ENCODE measurements at regions not wholly inside any gene's neighbourhood (a gene's known extent, or its start where the extent isn't known, plus 50 kb on each side); places are given as distances from the start of the nearest gene placed in this dataset.
"Not testable (repeated sequence)": the region's sequence is repeated elsewhere in the genome, so short reads cannot be mapped to it uniquely, and the experiment has no call there.

DNA sequence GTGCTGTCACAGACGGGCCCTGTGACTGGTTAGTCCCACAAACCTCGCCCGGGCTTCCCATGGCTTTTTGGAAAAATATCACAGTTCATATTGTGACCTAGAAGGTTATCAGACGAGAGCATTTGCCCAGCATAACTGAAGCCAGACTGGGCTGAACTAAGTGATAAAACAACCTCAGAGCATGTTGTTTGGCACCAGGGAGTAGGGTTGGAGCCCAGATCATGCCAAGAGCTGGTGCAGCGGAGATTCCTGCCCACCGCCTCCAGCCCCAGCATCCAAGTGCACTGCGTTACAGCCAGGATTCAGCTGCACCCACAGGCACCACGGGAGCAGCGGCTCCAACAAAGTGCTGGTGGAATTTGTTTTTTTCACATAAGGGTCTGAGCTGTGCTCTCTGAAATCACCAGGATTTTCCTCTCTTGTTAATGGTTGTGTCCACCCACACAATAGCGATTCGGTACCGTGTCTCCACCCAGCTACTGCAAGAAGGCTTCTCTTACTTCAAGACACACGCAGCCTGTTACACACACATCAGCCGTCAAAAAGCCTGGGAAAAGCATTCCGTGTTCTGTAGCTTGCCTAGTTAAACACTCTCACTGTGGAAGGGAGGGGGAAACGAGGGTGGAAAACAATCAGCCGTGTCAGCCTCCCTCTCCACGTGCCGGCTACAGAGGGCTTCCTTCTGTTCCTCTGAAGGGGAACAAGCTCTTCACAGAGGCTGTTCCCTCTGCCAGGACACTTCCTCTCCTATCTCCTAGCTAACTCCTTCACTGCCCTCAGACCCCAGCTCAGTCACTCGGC is 273.8 kb downstream of the C16orf95 start:
- DNase-seq (ENCODE audit: low spot score) (no peak), ATAC-seq (no peak)
- no peaks in the 10 kb centered on the region for H3K4me1 Mint-ChIP-seq (ENCODE audit: low read depth in 2 of 2)
- H3K27me3 Mint-ChIP-seq, result peaks cover 0 to 6% of the 10 kb centered on the region in 2 donors
- H3K27ac Mint-ChIP-seq, result no peak overlapping the region
- no peaks in the 10 kb centered on the region for H3K9me3 Mint-ChIP-seq
- no peak overlapping the region for H3K4me3 Mint-ChIP-seq
- no peaks in the 10 kb centered on the region for H3K36me3 Mint-ChIP-seq

DNA sequence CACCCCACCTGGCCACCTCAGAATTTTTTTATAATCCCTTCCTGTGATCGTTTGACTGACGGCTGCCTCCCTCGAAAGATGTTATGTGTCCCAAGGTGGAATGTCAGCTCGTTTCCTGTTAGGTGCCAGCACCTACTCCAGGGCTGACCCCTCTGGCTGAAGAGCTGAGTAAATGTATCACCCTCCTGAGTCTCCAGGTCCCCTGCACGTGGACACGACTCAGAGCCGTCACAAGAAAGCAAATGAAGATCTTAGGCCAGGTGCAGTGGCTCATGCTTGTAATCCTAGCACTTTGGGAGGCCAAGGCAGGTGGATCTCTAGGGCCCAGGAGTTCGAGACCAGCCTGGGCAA is 273.2 kb downstream of the C16orf95 start:
- Mint-ChIP-seq H3K27ac (no peak overlapping the region), H3K4me1 (ENCODE audit: low read depth in 2 of 2) (no peaks in the 10 kb centered on the region), H3K27me3 (peaks cover 3 to 5% of the 10 kb centered on the region in 2 donors), H3K36me3 (no peaks in the 10 kb centered on the region), H3K9me3 (no peaks in the 10 kb centered on the region), H3K4me3 (no peak overlapping the region)
- ATAC-seq (no peak), DNase-seq (ENCODE audit: low spot score) (no peak)

DNA sequence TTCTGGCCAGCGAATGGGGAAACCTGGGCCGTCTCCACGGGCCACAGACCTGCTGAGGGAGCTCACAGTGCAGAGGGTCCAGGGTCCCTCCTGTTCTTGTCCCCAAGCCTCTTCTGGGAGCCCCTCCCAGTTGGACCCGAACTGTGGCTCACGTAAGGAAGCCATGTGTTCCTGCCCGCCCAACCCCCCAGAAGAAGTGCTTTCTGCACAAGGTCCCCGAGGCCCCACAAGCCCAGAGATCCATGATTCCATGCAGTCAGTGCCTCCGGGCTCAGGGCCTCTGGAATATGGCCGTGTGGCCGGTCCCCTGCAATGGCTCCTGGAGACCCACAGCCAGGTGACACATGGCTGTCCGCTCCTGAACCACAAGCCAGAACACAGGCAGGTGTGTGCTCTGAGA is 272.4 kb downstream of the C16orf95 start:
- no peak overlapping the region for H3K4me3 Mint-ChIP-seq
- no peak overlapping the region for H3K27ac Mint-ChIP-seq
- ATAC-seq (no peak), DNase-seq (ENCODE audit: low spot score) (no peak)
- H3K36me3 Mint-ChIP-seq, result no peaks in the 10 kb centered on the region
- no peaks in the 10 kb centered on the region for H3K4me1 Mint-ChIP-seq (ENCODE audit: low read depth in 2 of 2)
- H3K9me3 Mint-ChIP-seq, result no peaks in the 10 kb centered on the region
- H3K27me3 Mint-ChIP-seq, result peaks cover 8 to 9% of the 10 kb centered on the region in 2 donors

DNA sequence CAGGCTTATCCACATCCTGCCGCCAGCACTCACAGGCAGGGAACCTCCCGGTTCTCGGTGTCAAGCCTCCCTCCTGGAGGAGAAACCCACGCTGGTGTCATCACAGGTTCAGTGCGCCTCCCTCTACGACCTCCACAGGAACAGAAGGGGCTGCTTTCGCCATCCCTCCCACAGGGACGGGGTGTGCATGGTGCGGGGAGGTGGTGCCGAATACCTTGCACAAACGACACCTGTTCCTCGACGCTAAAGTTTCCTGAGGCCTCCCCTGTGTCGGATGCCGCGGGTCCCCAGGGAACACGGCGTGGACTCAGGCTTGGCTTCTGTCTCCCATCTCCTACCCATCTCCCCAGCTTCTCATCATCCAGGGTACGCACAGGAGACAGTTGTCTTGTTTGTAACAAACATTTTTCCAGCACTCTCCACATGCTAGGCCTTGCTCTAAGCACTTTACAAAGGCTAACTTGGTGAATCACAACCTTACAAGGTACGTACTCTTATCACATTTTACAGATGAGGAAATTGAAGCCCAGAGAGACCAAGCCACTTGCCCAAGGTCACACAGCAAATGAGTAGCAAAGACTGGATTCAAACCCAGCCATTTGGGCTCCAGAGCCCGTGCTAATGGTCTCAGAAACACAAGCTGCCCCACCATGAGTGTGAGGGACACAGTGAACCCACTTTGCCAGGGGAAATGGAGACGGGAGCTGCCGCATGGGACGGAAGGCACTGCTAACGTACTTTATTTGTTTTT is 271.6 kb downstream of the C16orf95 start:
- Mint-ChIP-seq H3K27me3 (peaks cover 8 to 9% of the 10 kb centered on the region in 2 donors), H3K4me1 (ENCODE audit: low read depth in 2 of 2) (no peaks in the 10 kb centered on the region), H3K9me3 (no peaks in the 10 kb centered on the region), H3K4me3 (no peak overlapping the region), H3K36me3 (no peaks in the 10 kb centered on the region), H3K27ac (no peak overlapping the region)
- DNase-seq (ENCODE audit: low spot score), result no peak
- no peak for ATAC-seq

DNA sequence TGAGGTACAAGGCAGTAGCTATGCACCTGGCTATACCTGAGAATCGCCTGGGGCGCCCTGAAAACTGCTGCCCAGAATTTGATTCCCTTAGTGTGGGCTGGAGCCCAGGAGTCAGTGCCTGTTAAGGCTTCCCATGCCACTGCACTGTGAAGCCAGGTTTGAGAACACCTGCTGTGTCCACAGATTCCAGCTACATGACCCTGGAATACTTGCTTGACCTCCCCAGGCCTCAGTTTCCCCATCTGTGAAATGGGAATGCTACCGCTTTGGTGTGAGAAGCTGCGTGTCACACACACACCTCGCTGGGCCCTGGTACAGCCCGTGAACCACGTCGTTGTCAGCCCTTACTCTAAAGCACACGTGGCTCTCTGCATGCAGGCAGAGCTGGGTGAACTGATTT is 271.0 kb downstream of the C16orf95 start:
- peaks cover 8 to 9% of the 10 kb centered on the region in 2 donors for H3K27me3 Mint-ChIP-seq
- no peaks in the 10 kb centered on the region for H3K9me3 Mint-ChIP-seq
- no peaks in the 10 kb centered on the region for H3K36me3 Mint-ChIP-seq
- DNase-seq (ENCODE audit: low spot score) (no peak), ATAC-seq (no peak)
- no peaks in the 10 kb centered on the region for H3K4me1 Mint-ChIP-seq (ENCODE audit: low read depth in 2 of 2)
- H3K27ac Mint-ChIP-seq, result no peak overlapping the region
- H3K4me3 Mint-ChIP-seq, result no peak overlapping the region

DNA sequence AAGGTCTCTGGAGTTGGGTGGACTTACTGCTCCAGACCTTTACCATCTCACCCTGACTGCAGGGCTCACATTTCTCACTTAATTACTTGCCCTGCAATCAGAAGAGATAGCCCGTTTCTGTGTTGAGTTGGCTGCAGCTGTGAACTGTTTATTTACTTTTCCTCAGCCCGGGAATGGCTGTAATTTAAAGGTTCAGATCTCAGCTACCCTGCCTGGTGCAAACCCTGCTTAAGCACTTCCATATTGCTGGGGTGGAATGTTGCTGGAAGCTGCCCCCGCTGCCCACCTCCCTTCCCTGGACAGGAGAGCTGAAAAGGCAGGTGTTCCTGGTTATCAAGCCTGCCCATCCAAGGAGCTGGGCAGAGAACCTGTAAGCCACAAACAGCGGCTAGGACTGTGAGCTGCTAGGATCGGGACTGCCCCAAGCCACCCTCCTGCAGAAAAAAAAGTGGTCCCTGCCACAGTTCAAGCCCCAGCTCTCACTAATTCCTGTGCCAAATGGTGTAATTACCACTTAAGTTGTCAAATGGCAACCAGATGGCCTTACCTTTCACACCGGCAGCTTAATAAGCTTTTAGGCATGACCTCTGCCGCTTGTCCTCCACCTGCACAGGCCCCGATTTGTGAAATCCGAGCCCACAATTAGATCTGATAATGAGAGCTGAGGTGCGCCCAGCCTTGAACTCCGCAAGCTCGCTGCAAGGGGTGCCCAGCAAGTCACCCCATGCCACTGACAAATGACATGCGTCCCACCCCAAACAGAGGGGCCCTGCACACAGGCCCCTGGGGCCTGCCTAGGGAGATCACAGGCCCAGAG is 269.8 kb downstream of the C16orf95 start:
- no peak for ATAC-seq
- Mint-ChIP-seq H3K4me1 (ENCODE audit: low read depth in 2 of 2) (no peaks in the 10 kb centered on the region), H3K36me3 (no peaks in the 10 kb centered on the region), H3K9me3 (no peaks in the 10 kb centered on the region), H3K27ac (no peak overlapping the region), H3K27me3 (peaks cover 14 to 18% of the 10 kb centered on the region in 2 donors), H3K4me3 (no peak overlapping the region)
- no peak for DNase-seq (ENCODE audit: low spot score)

DNA sequence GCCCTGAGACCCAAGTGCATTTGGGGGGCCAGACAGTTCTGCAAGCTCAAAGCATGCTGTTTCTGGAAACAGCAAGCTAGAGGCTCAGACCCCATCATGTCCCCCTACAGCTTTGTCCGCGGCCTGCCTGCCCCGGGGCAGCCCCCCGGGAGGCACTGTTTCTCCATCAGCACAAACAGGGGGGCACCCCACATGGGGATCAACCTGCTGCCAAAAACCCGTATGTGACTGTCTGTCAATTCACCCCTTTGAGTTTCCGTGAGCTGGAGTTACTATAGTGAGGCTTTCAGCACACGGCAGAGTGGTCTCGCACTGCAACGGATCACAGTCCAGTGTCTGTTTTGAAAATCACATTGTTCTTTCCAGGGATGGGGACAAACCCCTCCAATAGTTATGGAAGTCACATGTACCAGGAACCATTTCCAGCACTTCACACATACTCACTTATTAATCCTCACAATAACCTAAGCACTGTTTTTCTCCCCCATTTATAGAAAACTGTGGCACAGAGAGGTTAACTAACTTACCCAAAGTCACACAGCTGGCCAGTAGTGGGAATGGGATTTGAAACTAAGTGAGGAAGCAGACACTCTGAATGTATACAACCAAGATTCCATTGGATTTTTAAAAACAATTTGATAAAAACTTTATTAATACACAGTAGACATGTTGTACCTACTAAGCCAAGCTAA is 269.0 kb downstream of the C16orf95 start:
- H3K9me3 Mint-ChIP-seq, result no peaks in the 10 kb centered on the region
- DNase-seq (ENCODE audit: low spot score), result no peak
- peaks cover 13 to 19% of the 10 kb centered on the region in 2 donors for H3K27me3 Mint-ChIP-seq
- H3K4me3 Mint-ChIP-seq, result no peak overlapping the region
- H3K36me3 Mint-ChIP-seq, result no peaks in the 10 kb centered on the region
- no peak for ATAC-seq
- H3K27ac Mint-ChIP-seq, result no peak overlapping the region
- H3K4me1 Mint-ChIP-seq (ENCODE audit: low read depth in 2 of 2), result no peaks in the 10 kb centered on the region

DNA sequence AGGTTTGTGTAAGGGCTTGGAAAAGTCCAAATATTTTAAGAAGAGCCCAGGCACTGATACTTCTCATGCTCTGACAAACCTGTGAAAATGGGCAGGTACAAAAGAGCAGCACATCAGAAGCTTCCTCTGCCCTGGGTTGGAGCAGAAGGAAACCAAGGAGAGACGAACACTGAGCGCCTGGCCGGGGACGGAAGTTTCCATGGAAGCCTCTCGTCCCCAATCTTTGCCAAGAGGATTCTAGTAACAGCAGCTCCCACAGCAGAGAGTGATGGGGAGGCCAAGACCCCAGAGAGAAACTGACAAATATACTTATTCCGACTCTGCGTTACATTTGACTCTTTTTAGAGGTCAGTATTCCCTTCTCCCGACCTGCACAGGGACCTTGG is 268.5 kb downstream of the C16orf95 start:
- no peak overlapping the region for H3K27ac Mint-ChIP-seq
- H3K36me3 Mint-ChIP-seq, result no peaks in the 10 kb centered on the region
- ATAC-seq (no peak), DNase-seq (ENCODE audit: low spot score) (no peak)
- peaks cover 13 to 20% of the 10 kb centered on the region in 2 donors for H3K27me3 Mint-ChIP-seq
- H3K9me3 Mint-ChIP-seq, result no peaks in the 10 kb centered on the region
- no peak overlapping the region for H3K4me3 Mint-ChIP-seq
- no peaks in the 10 kb centered on the region for H3K4me1 Mint-ChIP-seq (ENCODE audit: low read depth in 2 of 2)

DNA sequence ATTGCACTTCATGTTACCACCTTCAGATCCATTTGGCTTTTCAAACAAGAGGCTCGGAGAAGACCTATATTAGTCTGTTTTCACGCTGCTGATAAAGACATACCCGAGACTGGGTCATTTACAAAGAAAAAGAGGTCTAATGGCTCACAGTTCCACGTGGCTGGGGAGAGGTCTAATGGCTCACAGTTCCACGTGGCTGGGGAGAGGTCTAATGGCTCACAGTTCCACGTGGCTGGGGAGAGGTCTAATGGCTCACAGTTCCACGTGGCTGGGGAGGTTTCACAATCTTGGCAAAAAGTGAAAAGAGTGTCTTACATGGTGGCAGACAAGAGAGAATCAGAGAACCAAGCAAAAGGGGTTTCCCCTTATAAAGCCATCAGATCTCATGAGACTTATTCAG is 268.0 kb downstream of the C16orf95 start:
- not testable (repeated sequence) for ATAC-seq; H3K36me3 Mint-ChIP-seq; H3K4me3 Mint-ChIP-seq; DNase-seq (ENCODE audit: low spot score); H3K27ac Mint-ChIP-seq; H3K9me3 Mint-ChIP-seq; H3K4me1 Mint-ChIP-seq (ENCODE audit: low read depth in 2 of 2)
- H3K27me3 Mint-ChIP-seq, result peaks cover 13 to 25% of the 10 kb centered on the region in 2 donors

DNA sequence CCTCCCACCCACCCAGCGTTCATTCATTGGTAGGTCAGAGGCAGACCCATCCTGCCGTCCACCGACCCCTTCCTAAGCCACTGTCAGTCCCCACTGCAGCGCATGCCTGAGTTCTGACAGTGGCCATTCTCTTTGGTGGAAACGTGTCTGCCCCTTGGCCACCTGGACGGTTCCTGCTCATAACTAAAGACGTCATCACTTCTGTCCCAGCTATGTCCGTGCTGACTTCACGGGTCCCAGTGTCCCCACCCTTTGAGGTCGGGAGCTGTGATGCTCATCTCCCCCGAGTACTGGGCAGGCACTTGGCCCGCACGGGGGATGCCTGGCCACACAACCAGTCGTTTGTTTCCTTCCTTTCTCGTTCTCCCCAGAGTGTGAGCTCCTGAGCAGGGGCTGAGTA is 267.1 kb downstream of the C16orf95 start:
- Mint-ChIP-seq H3K4me3 (no peak overlapping the region), H3K27ac (no peak overlapping the region), H3K9me3 (no peaks in the 10 kb centered on the region), H3K36me3 (no peaks in the 10 kb centered on the region), H3K27me3 (peaks cover 16 to 33% of the 10 kb centered on the region in 2 donors), H3K4me1 (ENCODE audit: low read depth in 2 of 2) (no peaks in the 10 kb centered on the region)
- no peak for ATAC-seq
- no peak for DNase-seq (ENCODE audit: low spot score)

DNA sequence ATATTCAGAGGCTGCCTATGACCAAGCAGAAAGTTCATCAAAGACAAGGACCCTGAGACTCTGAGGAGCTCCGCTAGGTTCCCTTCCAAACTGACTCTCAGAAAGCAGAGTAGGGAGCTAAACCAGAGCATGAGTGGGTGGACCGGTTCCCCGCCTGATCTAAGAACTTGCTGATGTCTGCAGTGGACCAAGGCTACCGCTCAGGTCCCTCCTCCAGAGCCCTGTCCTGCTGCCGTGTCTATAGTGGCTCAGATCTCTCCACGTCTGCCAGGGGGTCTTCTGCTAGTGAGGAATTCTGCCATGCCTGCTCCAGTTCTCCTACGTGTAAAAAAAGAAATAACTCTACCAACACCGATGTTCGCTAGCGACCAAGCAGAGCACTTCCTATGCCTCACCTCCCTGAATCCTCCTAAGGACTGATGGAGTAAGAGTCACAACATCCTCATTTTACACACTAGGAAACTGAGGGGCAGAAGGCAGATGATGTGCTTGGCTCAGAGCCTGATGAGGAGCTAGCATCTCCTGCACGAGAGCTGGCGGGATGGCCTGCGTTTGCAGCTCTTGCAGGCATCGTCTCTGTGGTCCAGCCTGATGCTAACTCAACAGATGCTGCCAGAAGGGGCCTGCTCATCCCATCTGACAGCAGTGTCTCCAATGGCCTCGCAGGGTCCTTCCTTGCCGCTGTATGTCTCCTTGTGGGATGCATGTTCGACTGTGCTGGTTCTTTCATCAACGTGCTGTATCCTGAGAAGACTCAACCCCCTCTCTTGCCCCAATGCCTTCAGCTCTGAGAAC is 265.5 kb downstream of the C16orf95 start:
- Mint-ChIP-seq H3K27ac (no peak overlapping the region), H3K27me3 (peaks cover 16 to 33% of the 10 kb centered on the region in 2 donors), H3K9me3 (no peaks in the 10 kb centered on the region), H3K4me1 (ENCODE audit: low read depth in 2 of 2) (no peaks in the 10 kb centered on the region), H3K4me3 (no peak overlapping the region), H3K36me3 (no peaks in the 10 kb centered on the region)
- DNase-seq (ENCODE audit: low spot score) (no peak), ATAC-seq (no peak)

DNA sequence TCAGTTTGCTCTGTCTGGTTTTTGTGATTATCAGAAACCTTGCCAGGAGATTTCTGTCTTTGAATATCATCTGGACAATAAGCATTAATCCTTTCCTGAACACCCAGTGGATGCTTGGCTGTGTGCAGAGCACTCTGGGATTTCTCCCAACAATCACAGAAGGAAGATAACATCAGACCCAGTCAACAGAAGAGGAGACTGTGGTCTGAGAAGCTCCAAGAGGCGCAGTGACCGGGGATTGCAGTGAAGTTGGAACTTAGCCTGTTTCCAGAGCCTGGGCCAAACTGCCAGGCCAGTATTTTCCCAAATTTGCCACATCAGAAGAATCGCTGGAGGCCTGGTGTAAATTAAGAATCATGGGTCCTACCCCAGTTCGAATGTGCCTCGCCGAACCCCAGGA is 264.7 kb downstream of the C16orf95 start:
- no peaks in the 10 kb centered on the region for H3K4me1 Mint-ChIP-seq (ENCODE audit: low read depth in 2 of 2)
- H3K9me3 Mint-ChIP-seq, result no peaks in the 10 kb centered on the region
- no peak overlapping the region for H3K4me3 Mint-ChIP-seq
- no peaks in the 10 kb centered on the region for H3K36me3 Mint-ChIP-seq
- no peak for DNase-seq (ENCODE audit: low spot score)
- ATAC-seq, result no peak
- H3K27ac Mint-ChIP-seq, result no peak overlapping the region
- H3K27me3 Mint-ChIP-seq, result peaks cover 16 to 33% of the 10 kb centered on the region in 2 donors

All from natural killer cell treated with Interleukin-12 subunit alpha and Interleukin-12 subunit beta and Interleukin-15 and Interleukin-18, amount 100 ng/mL, for 72 hours (primary cell).